Right atrium auricular region (tissue), 2 donors: ENCODE measurements at regions not wholly inside any gene's neighbourhood (a gene's known extent, or its start where the extent isn't known, plus 50 kb on each side); places are given as distances from the start of the nearest gene placed in this dataset.

Experiments
- DNase-seq: peaks from one replicate; pipeline ENCODE4 v3.0.0-alpha.2; 2019; ENCODE audit warnings: low spot score
- H3K27ac ChIP-seq, 2 donors: fragments of 200-600 bp; sonication (generic); 1 replicate in 1 of 2; 2 replicates in 1 of 2; pipeline ENCODE4 v1.5.1; 2016 to 2019
- H3K27me3 ChIP-seq, 2 donors: fragments of 200-600 bp; sonication (generic); one replicate each; pipeline versions ENCODE4 v1.5.1 to v1.6.0; 2017 to 2019
- H3K36me3 ChIP-seq: fragments of 200-600 bp; sonication (generic); one replicate; pipeline ENCODE4 v1.5.1; 2016
- H3K4me1 ChIP-seq, 2 donors: fragments of 200-600 bp; sonication (generic); one replicate each; pipeline versions ENCODE4 v1.5.1 to v1.6.0; 2017 to 2019
- H3K4me3 ChIP-seq, 2 donors: fragments of 200-600 bp; sonication (generic); 1 replicate in 1 of 2; 2 replicates in 1 of 2; pipeline ENCODE4 v1.5.1; 2017 to 2019; ENCODE audit warnings: mild to moderate bottlenecking in 1 of 2, moderate library complexity in 1 of 2
- H3K9me3 ChIP-seq, 2 donors: fragments of 200-600 bp; sonication (generic); one replicate each; pipeline ENCODE4 v1.5.1; 2019
- TF ChIP-seq, protein P1 (sequence below), 2 donors: fragments of 200-600 bp; sonication (generic); IDR thresholded peaks; one replicate each; pipeline ENCODE4 v1.5.1; 2019; ENCODE audit warnings: antibody characterized with exemption in 2 of 2

- TF ChIP-seq, protein P1, sequence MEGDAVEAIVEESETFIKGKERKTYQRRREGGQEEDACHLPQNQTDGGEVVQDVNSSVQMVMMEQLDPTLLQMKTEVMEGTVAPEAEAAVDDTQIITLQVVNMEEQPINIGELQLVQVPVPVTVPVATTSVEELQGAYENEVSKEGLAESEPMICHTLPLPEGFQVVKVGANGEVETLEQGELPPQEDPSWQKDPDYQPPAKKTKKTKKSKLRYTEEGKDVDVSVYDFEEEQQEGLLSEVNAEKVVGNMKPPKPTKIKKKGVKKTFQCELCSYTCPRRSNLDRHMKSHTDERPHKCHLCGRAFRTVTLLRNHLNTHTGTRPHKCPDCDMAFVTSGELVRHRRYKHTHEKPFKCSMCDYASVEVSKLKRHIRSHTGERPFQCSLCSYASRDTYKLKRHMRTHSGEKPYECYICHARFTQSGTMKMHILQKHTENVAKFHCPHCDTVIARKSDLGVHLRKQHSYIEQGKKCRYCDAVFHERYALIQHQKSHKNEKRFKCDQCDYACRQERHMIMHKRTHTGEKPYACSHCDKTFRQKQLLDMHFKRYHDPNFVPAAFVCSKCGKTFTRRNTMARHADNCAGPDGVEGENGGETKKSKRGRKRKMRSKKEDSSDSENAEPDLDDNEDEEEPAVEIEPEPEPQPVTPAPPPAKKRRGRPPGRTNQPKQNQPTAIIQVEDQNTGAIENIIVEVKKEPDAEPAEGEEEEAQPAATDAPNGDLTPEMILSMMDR (IDR thresholded peaks at IDR 0.05), result no peak
- H3K4me1 ChIP-seq, result no peaks in the 10 kb centered on the region
- H3K4me3 ChIP-seq, result no peak overlapping the region
- no peaks in the 10 kb centered on the region for H3K36me3 ChIP-seq
- no peak overlapping the region for H3K27ac ChIP-seq
- DNase-seq, result no peak
- H3K27me3 ChIP-seq, result no peaks in the 10 kb centered on the region
- H3K9me3 ChIP-seq, result no peaks in the 10 kb centered on the region
Measured at GRCh38 chr1:90558754-90559378, 158.2 kb downstream of the BARHL2 start.

GRCh38 chr1:90558126-90558525 lies 159.0 kb downstream of the BARHL2 start:
- TF ChIP-seq, protein P1 (IDR thresholded peaks at IDR 0.05), result no peak
- no peak overlapping the region for H3K27ac ChIP-seq
- H3K27me3 ChIP-seq, result no peaks in the 10 kb centered on the region

GRCh38 chr1:90557706-90558105 lies 159.4 kb downstream of the BARHL2 start:
- DNase-seq, result no peak
- Histone ChIP-seq H3K4me3 (no peak overlapping the region), H3K27me3 (no peaks in the 10 kb centered on the region), H3K36me3 (no peaks in the 10 kb centered on the region), H3K4me1 (no peaks in the 10 kb centered on the region), H3K27ac (no peak overlapping the region), H3K9me3 (no peaks in the 10 kb centered on the region)
- TF ChIP-seq, protein P1 (IDR thresholded peaks at IDR 0.05), result no peak

More at GRCh38 chr1:90558126-90558525, 159.0 kb downstream of the BARHL2 start:
- Histone ChIP-seq H3K9me3 (no peaks in the 10 kb centered on the region), H3K4me1 (no peaks in the 10 kb centered on the region), H3K4me3 (no peak overlapping the region), H3K36me3 (no peaks in the 10 kb centered on the region)
- no peak for DNase-seq

DNA sequence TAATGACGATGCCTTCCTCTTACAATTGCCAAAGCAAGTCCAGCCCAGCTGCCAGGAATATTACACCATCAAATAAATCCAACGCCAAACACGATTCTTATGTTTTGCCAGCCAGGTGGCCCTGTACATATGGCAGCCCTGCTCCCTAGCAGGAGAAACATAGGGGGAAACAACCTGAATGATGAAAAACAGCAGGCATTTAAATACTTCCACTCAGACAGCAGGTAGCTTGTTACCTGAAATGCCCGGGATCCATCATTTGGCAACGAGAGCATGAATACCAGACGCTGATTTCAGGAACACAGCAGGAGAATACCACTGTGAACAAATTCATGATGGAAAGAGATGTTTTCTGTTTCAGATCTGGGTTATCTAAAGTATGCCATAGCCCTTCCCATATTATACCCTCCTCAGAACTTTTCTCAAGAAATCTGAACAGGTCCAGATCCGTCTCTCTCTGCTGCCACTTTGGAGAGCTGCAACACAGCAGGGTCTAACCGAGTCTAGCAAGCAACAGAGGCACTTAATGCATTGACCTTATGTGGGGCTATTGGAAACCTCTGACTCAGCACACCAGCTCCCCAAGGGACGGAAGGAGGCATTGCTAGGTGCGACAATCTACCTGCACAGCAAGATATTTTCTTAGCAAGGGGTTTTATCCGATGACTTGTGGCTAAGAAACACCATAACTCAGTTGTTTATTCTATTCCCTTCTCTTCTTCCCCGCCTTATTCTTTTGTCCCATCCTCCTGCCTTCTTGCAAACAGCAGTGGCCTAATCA lies 166.3 kb downstream of the BARHL2 start:
- DNase-seq, result no peak
- Histone ChIP-seq H3K36me3 (no peaks in the 10 kb centered on the region), H3K4me1 (no peaks in the 10 kb centered on the region), H3K27ac (no peak overlapping the region), H3K4me3 (no peak overlapping the region), H3K27me3 (no peaks in the 10 kb centered on the region), H3K9me3 (no peaks in the 10 kb centered on the region)
- TF ChIP-seq, protein P1 (IDR thresholded peaks at IDR 0.05), result no peak

DNA sequence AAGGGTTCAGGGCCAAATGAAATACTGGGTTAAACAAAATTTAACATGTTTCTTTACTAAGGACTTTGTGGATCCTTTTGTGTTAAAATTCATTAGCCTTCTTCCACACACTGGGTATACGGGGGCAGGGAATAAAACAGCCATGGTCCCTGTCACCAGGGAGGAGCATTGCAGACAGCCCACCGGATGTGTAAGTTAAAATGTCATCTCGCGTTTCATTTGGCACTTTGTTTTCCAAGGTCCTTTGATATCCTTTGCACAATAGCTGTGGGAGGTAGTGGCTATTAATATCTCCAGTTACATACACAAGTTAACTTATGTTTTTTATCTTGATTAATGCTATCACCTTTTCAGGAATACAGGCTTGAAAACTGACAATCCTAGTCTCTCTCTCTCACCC lies 172.7 kb downstream of the BARHL2 start:
- TF ChIP-seq, protein P1 (IDR thresholded peaks at IDR 0.05), result no peak
- Histone ChIP-seq H3K27ac (no peak overlapping the region), H3K36me3 (no peaks in the 10 kb centered on the region), H3K4me1 (no peaks in the 10 kb centered on the region), H3K4me3 (no peak overlapping the region), H3K9me3 (no peaks in the 10 kb centered on the region), H3K27me3 (no peaks in the 10 kb centered on the region)
- DNase-seq, result no peak
